Smooth muscle cell (in vitro differentiated cells): ENCODE measurements at regions not wholly inside any gene's neighbourhood (a gene's known extent, or its start where the extent isn't known, plus 50 kb on each side); places are given as distances from the start of the nearest gene placed in this dataset.

Source experiments
- DNase-seq: peaks from one replicate; lab custom pipeline; 2025; ENCODE audit not compliant: unreplicated experiment; lab: John Stamatoyannopoulos, UW
- H2AFZ ChIP-seq: fragments of 200-600 bp; sonication (generic); 2 replicates; pipeline ENCODE4 v1.6.0; 2016; ENCODE audit warnings: antibody characterized with exemption, low read depth, mild to moderate bottlenecking
- H3F3A ChIP-seq: fragments of 200-600 bp; sonication (generic); 2 replicates; pipeline ENCODE4 v1.6.0; 2017; ENCODE audit warnings: antibody characterized with exemption, low read depth
- H3K27ac ChIP-seq: fragments of 200-600 bp; sonication (generic); 2 replicates; pipeline ENCODE4 v1.5.1; 2016; ENCODE audit warnings: low read depth, mild to moderate bottlenecking
- H3K27me3 ChIP-seq: fragments of 200-600 bp; sonication (generic); 2 replicates; pipeline ENCODE4 v1.6.1; 2016; ENCODE audit warnings: low read depth, mild to moderate bottlenecking
- H3K36me3 ChIP-seq: fragments of 200-600 bp; sonication (generic); 2 replicates; pipeline ENCODE4 v1.5.1; 2016; ENCODE audit warnings: low read depth
- H3K4me1 ChIP-seq: fragments of 200-600 bp; sonication (generic); 2 replicates; pipeline ENCODE4 v1.5.1; 2016; ENCODE audit warnings: low read depth
- H3K4me2 ChIP-seq: fragments of 200-600 bp; sonication (generic); 2 replicates; pipeline ENCODE4 v1.6.0; 2016; ENCODE audit warnings: mild to moderate bottlenecking
- H3K4me3 ChIP-seq: fragments of 200-600 bp; sonication (generic); 2 replicates; pipeline ENCODE4 v1.5.1; 2016; ENCODE audit warnings: mild to moderate bottlenecking
- H3K79me2 ChIP-seq: fragments of 200-600 bp; sonication (generic); 2 replicates; pipeline ENCODE4 v1.6.0; 2016; ENCODE audit warnings: low read depth, mild to moderate bottlenecking
- H3K9ac ChIP-seq: fragments of 200-600 bp; sonication (generic); 2 replicates; pipeline ENCODE4 v1.6.0; 2016; ENCODE audit warnings: low read depth
- H3K9me3 ChIP-seq: fragments of 200-600 bp; sonication (generic); replicated peaks from 2 replicates; pipeline ENCODE4 v1.5.1; 2016; ENCODE audit warnings: low read depth
- H4K20me1 ChIP-seq: fragments of 200-600 bp; sonication (generic); 2 replicates; pipeline ENCODE4 v1.6.0; 2016; ENCODE audit warnings: low read depth
- WGBS: methylation state at CpG from one replicate; pipeline ENCODE4 v1.1.7; 2016; ENCODE audit warnings: low lambda C conversion rate; 5-methylcytosine and 5-hydroxymethylcytosine counted together
- TF ChIP-seq, protein P1 (sequence below): fragments of 200-600 bp; sonication (generic); IDR thresholded peaks from 2 replicates; pipeline ENCODE4 v1.5.1; 2017; ENCODE audit warnings: borderline replicate concordance, mild to moderate bottlenecking, antibody characterized with exemption; ENCODE audit not compliant: insufficient read depth, poor library complexity, severe bottlenecking

- no peak overlapping the region for H3K4me3 ChIP-seq
- 26% methylated on average over 1 of the region's 1 CpG for WGBS
- H4K20me1 ChIP-seq: no peaks in the 10 kb centered on the region
- H3K4me1 ChIP-seq: no peaks in the 10 kb centered on the region
- H3K79me2 ChIP-seq: no peaks in the 10 kb centered on the region
- no peaks in the 10 kb centered on the region for H3F3A ChIP-seq
- no peak overlapping the region for H3K4me2 ChIP-seq
- no peaks in the 10 kb centered on the region for H3K9me3 ChIP-seq
- DNase-seq: no peak
- TF ChIP-seq, protein P1, sequence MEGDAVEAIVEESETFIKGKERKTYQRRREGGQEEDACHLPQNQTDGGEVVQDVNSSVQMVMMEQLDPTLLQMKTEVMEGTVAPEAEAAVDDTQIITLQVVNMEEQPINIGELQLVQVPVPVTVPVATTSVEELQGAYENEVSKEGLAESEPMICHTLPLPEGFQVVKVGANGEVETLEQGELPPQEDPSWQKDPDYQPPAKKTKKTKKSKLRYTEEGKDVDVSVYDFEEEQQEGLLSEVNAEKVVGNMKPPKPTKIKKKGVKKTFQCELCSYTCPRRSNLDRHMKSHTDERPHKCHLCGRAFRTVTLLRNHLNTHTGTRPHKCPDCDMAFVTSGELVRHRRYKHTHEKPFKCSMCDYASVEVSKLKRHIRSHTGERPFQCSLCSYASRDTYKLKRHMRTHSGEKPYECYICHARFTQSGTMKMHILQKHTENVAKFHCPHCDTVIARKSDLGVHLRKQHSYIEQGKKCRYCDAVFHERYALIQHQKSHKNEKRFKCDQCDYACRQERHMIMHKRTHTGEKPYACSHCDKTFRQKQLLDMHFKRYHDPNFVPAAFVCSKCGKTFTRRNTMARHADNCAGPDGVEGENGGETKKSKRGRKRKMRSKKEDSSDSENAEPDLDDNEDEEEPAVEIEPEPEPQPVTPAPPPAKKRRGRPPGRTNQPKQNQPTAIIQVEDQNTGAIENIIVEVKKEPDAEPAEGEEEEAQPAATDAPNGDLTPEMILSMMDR: no peak
- H3K27ac ChIP-seq: no peak overlapping the region
- peaks cover 16% of the 10 kb centered on the region for H3K27me3 ChIP-seq
- H3K36me3 ChIP-seq: no peaks in the 10 kb centered on the region
- no peak overlapping the region for H3K9ac ChIP-seq
- H2AFZ ChIP-seq: no peak overlapping the region
Observed at GRCh38 chr3:66828303-66828702, 169.8 kb upstream of the KBTBD8 start.

DNA sequence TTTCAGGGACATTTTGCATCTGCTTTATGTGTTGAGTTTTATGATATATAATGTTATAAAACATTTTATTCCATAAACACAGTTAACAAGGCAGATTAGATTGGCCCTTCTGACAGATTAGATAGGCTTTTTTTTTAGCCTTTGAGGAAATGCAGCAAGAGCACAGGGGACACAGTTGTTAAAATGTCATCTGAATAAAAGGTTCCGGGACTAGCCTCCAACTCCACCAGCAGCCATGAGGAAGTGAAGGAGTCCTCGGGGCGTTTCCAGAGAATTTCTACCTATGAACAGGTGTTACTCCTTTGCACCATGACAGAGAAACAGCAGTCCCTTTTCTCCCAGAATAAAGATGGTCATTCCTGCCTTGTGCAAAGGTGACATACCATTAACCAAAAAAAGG is 167.8 kb upstream of the KBTBD8 start:
- H2AFZ ChIP-seq: no peak overlapping the region
- no peaks in the 10 kb centered on the region for H3F3A ChIP-seq
- no peak overlapping the region for H3K27ac ChIP-seq
- H4K20me1 ChIP-seq: no peaks in the 10 kb centered on the region
- H3K9me3 ChIP-seq: no peaks in the 10 kb centered on the region
- H3K4me1 ChIP-seq: no peaks in the 10 kb centered on the region
- H3K27me3 ChIP-seq: peaks cover 16% of the 10 kb centered on the region
- H3K9ac ChIP-seq: no peak overlapping the region
- H3K36me3 ChIP-seq: no peaks in the 10 kb centered on the region
- no peak overlapping the region for H3K4me2 ChIP-seq
- no peaks in the 10 kb centered on the region for H3K79me2 ChIP-seq
- WGBS: 68% methylated on average over 3 of the region's 3 CpGs
- TF ChIP-seq, protein P1: no peak
- no peak for DNase-seq
- H3K4me3 ChIP-seq: no peak overlapping the region

- no peak overlapping the region for H3K27ac ChIP-seq
- no peak for DNase-seq
- no peaks in the 10 kb centered on the region for H3F3A ChIP-seq
- H3K9me3 ChIP-seq: no peaks in the 10 kb centered on the region
- no peaks in the 10 kb centered on the region for H3K36me3 ChIP-seq
- no peaks in the 10 kb centered on the region for H3K4me1 ChIP-seq
- TF ChIP-seq, protein P1: no peak
- H3K4me2 ChIP-seq: no peak overlapping the region
- H3K9ac ChIP-seq: no peak overlapping the region
- H4K20me1 ChIP-seq: no peaks in the 10 kb centered on the region
- no peaks in the 10 kb centered on the region for H3K79me2 ChIP-seq
- 100% methylated on average over 1 of the region's 1 CpG for WGBS
- peaks cover 14% of the 10 kb centered on the region for H3K27me3 ChIP-seq
- H2AFZ ChIP-seq: no peak overlapping the region
- H3K4me3 ChIP-seq: no peak overlapping the region
Observed at GRCh38 chr3:66831931-66832330, 166.2 kb upstream of the KBTBD8 start.

DNA sequence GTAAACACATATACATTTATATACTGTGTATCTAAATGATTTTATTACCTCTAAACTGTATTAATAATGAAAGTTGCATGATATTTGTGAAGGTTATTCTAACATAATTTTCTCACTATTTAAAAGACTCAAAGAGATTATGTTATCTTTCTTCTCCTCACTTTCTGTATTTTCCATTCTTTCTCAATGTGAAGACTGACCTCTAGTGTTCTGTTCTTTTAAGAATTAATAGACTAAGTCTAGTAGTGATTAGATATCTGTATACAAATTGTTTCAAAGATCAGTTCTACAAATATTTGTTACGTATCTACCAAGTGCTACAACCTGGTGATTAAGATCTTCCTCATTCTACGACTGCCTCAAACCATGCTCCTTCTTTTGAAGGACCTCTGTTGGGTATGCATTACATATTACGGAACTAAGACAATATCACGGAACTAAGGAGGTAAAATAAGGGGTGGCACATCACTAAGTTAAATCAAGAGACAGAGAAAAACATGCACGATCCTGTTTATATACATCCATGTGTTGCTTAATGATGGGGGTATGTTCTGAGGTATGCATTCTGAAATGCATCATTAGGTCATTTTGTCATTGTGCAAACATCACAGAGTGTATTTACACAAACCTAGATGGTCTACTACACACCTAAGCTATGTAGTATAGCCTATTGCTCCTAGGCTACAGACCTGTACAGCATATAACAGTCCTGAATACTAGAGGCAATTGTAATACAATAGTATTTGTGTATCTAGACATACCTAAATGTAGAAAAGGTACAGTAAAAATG is 161.5 kb upstream of the KBTBD8 start:
- Histone ChIP-seq H3K4me3 (no peak overlapping the region), H2AFZ (no peak overlapping the region), H3K4me1 (no peaks in the 10 kb centered on the region), H3K9ac (no peak overlapping the region), H4K20me1 (no peaks in the 10 kb centered on the region), H3K4me2 (no peak overlapping the region), H3K9me3 (no peaks in the 10 kb centered on the region), H3K36me3 (no peaks in the 10 kb centered on the region), H3K27ac (no peak overlapping the region), H3K27me3 (no peaks in the 10 kb centered on the region), H3F3A (no peaks in the 10 kb centered on the region), H3K79me2 (no peaks in the 10 kb centered on the region)
- WGBS: 89% methylated on average over 5 of the region's 5 CpGs
- TF ChIP-seq, protein P1: peak; percentile 30
- DNase-seq: no peak
